ENCODE measurements at regions not wholly inside any gene's neighbourhood (a gene's known extent, or its start where the extent isn't known, plus 50 kb on each side); places are given as distances from the start of the nearest gene placed in this dataset.

DNA sequence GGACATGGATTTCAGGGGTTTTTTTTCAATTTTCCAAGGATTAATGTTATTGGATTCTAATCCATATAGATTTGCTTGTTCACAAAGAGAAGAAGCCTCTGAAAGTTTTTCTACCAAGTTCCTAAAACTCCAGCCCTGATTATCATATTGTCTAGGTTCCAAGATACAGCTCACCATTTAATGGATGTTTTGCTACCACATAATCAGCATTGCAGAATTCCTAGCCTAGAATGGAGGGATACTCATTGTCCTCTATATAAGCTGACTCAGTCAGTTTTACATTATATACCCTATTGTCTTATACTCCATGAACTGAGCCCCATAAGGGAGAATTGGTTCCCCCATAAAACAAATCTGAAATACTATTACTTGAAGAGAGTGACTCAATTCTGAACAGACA is 664.7 kb upstream of the FAM241A start:
- Mint-ChIP-seq H3K9me3 (peaks cover 0 to 19% (median 9%) of the 10 kb centered on the region in 7 donors), H3K27me3 (ENCODE audit: low read depth in 3 of 3) (peaks cover 0 to 1% (median 0%) of the 10 kb centered on the region in 3 donors), H3K36me3 (no peaks in the 10 kb centered on the region), H3K4me1 (no peaks in the 10 kb centered on the region), H3K4me3 (no peak overlapping the region), H3K27ac (no peak overlapping the region)
- no peak overlapping the region for H3K9ac ChIP-seq (ENCODE audit: insufficient read depth, low read length, poor library complexity, severe bottlenecking)
- no peak overlapping the region for H3K4me3 ChIP-seq (replicated peaks in 1 of 3; ENCODE audit: low read depth in 2 of 3, low read length in 3 of 3)
- H3K79me2 ChIP-seq (ENCODE audit: insufficient read depth, low read length) = no peaks in the 10 kb centered on the region
- no peak overlapping the region for H3K4me2 ChIP-seq (replicated peaks; ENCODE audit: extremely low read depth, low read length, poor library complexity, severe bottlenecking)
- H3K27me3 ChIP-seq (ENCODE audit: control insufficient read depth in 2 of 2, insufficient read depth in 2 of 2, low read length in 2 of 2) = no peaks in the 10 kb centered on the region
- no peak overlapping the region for H3K27ac ChIP-seq (ENCODE audit: low read depth in 1 of 2, low read length in 2 of 2)
- H3K4me1 ChIP-seq (ENCODE audit: control insufficient read depth in 1 of 2, insufficient read depth in 2 of 2, low read length in 2 of 2) = no peaks in the 10 kb centered on the region
- peaks cover 6 to 11% of the 10 kb centered on the region in 2 donors for H3K9me3 ChIP-seq (replicated peaks in 1 of 2; ENCODE audit: control insufficient read depth in 1 of 2, insufficient read depth in 1 of 2, low read length in 2 of 2)
- H3K36me3 ChIP-seq (replicated peaks in 1 of 2; ENCODE audit: control insufficient read depth in 1 of 2, insufficient read depth in 2 of 2, low read length in 2 of 2) = no peaks in the 10 kb centered on the region
- no peak overlapping the region for H2AFZ ChIP-seq (ENCODE audit: insufficient read depth, low read depth, low read length, poor library complexity, severe bottlenecking)
- TF ChIP-seq CTCF (IDR thresholded peaks at IDR 0.05) = no peak
- no peak for DNase-seq
- no peaks in the 10 kb centered on the region for H4K20me1 ChIP-seq (ENCODE audit: insufficient read depth, low read length)
- intact Hi-C loops (cut with micrococcal nuclease) = no loop called here

- H3K9me3 ChIP-seq (replicated peaks in 1 of 2; ENCODE audit: control insufficient read depth in 1 of 2, insufficient read depth in 1 of 2, low read length in 2 of 2) = peaks cover 6 to 11% of the 10 kb centered on the region in 2 donors
- Mint-ChIP-seq H3K4me1 (no peaks in the 10 kb centered on the region), H3K36me3 (no peaks in the 10 kb centered on the region), H3K27me3 (ENCODE audit: low read depth in 3 of 3) (peaks cover 0 to 1% (median 0%) of the 10 kb centered on the region in 3 donors), H3K9me3 (peaks cover 0 to 20% (median 9%) of the 10 kb centered on the region in 7 donors), H3K4me3 (no peak overlapping the region), H3K27ac (no peak overlapping the region)
- no peak for TF ChIP-seq CTCF (IDR thresholded peaks at IDR 0.05)
- H3K27ac ChIP-seq (ENCODE audit: low read depth in 1 of 2, low read length in 2 of 2) = no peak overlapping the region
- no peaks in the 10 kb centered on the region for H3K27me3 ChIP-seq (ENCODE audit: control insufficient read depth in 2 of 2, insufficient read depth in 2 of 2, low read length in 2 of 2)
- no peak overlapping the region for H2AFZ ChIP-seq (ENCODE audit: insufficient read depth, low read depth, low read length, poor library complexity, severe bottlenecking)
- no peak for DNase-seq
- H3K4me3 ChIP-seq (replicated peaks in 1 of 3; ENCODE audit: low read depth in 2 of 3, low read length in 3 of 3) = no peak overlapping the region
- 90% methylated on average over 6 of the region's 8 CpGs for WGBS (ENCODE audit: insufficient coverage)
- H3K36me3 ChIP-seq (replicated peaks in 1 of 2; ENCODE audit: control insufficient read depth in 1 of 2, insufficient read depth in 2 of 2, low read length in 2 of 2) = no peaks in the 10 kb centered on the region
- no peak overlapping the region for H3K9ac ChIP-seq (ENCODE audit: insufficient read depth, low read length, poor library complexity, severe bottlenecking)
- no peaks in the 10 kb centered on the region for H3K4me1 ChIP-seq (ENCODE audit: control insufficient read depth in 1 of 2, insufficient read depth in 2 of 2, low read length in 2 of 2)
- intact Hi-C loops (cut with micrococcal nuclease) = no loop called here
- no peaks in the 10 kb centered on the region for H4K20me1 ChIP-seq (ENCODE audit: insufficient read depth, low read length)
- no peaks in the 10 kb centered on the region for H3K79me2 ChIP-seq (ENCODE audit: insufficient read depth, low read length)
- H3K4me2 ChIP-seq (replicated peaks; ENCODE audit: extremely low read depth, low read length, poor library complexity, severe bottlenecking) = no peak overlapping the region
Measured at GRCh38 chr4:111483375-111484169, 661.7 kb upstream of the FAM241A start.

Data from CD14-positive monocyte (primary cell).